ENCODE measurements at regions not wholly inside any gene's neighbourhood (a gene's known extent, or its start where the extent isn't known, plus 50 kb on each side); places are given as distances from the start of the nearest gene placed in this dataset.

DNA sequence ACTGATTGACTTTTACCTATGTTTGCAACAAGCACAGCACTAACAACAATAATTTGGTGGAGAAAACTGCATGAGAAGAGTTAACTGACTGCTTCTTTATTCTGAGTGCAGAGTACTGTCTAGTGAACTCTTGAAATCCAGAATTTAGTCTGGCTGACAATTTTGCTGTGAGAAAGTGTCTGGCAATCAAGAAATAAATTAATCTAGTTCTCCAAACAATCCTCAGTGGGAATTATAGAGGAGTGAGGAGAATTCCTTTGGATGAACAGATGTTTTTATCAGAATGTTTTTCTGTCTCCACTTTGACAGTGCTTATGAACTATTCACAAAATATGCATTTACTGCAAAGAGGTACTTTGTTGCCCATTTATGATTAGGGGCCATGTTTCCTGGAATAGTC lies 694.9 kb upstream of the LRRN3 start:
- no peak for ATAC-seq
- no peak for DNase-seq
- intact Hi-C loops (cut with DNase I) = no loop called here
- Histone ChIP-seq H3K27ac (no peak overlapping the region), H3K36me3 (no peaks in the 10 kb centered on the region), H3K4me3 (no peak overlapping the region), H3K27me3 (no peaks in the 10 kb centered on the region), H3K9me3 (no peaks in the 10 kb centered on the region), H3K4me1 (no peaks in the 10 kb centered on the region)
- TF ChIP-seq, protein P1, sequence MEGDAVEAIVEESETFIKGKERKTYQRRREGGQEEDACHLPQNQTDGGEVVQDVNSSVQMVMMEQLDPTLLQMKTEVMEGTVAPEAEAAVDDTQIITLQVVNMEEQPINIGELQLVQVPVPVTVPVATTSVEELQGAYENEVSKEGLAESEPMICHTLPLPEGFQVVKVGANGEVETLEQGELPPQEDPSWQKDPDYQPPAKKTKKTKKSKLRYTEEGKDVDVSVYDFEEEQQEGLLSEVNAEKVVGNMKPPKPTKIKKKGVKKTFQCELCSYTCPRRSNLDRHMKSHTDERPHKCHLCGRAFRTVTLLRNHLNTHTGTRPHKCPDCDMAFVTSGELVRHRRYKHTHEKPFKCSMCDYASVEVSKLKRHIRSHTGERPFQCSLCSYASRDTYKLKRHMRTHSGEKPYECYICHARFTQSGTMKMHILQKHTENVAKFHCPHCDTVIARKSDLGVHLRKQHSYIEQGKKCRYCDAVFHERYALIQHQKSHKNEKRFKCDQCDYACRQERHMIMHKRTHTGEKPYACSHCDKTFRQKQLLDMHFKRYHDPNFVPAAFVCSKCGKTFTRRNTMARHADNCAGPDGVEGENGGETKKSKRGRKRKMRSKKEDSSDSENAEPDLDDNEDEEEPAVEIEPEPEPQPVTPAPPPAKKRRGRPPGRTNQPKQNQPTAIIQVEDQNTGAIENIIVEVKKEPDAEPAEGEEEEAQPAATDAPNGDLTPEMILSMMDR (IDR thresholded peaks at IDR 0.05) = no peak

DNA sequence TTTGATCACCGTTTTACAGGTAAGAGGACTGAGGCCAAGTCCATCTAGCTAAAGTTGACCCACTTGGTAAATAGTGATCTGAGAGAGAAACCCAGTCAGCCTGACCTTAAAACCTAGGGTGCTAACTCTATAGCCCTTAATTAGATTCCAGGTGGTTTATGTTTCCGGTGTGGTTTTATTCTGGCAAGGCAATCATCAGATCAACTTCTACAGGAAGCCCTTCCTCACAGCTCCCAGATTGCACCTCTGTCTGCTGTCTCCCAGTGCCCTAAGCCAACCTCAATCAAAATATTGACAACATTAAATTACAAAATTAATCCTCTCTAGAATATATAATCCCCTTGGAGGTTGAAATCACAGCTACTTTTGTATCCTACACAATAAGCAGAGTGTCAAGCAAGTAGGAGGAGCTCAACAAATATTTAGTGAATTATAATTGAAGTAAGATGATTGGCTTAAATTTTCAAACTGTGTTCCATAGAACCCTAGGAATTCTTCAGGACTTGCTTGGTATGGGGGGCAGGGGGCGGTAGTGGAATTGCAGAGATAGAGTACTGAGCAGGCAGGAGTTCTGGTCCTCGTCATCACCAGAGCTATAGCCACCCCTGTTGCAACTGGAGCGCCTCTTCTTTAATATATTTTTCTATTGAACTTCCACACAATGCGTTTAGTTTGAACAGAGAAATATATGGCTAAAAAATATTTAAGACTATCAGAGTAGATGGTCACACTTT lies 692.8 kb upstream of the LRRN3 start:
- intact Hi-C loops (cut with DNase I) = no loop called here
- TF ChIP-seq, protein P1 (IDR thresholded peaks at IDR 0.05) = no peak
- no peaks in the 10 kb centered on the region for H3K27me3 ChIP-seq

DNA sequence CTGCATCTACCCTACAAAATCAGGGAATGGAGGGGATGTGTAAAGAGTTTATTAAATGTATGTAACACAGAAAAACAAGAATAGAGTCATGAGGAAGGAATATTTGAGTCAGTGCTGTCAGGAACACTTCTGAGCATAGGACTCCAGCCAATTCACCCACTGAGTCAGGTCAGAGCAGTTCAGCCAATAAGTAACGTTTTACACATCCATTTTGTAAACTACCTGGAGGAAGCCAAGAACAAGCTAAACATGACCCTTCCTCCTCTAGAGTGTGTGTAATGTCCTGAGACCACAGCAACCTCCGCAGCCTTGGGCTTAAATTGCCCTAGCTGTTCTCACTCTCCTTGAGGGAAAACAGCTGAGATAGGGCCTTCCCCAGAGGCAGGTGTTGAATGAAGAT lies 691.5 kb upstream of the LRRN3 start:
- Histone ChIP-seq H3K36me3 (no peaks in the 10 kb centered on the region), H3K4me1 (no peaks in the 10 kb centered on the region), H3K27me3 (no peaks in the 10 kb centered on the region), H3K9me3 (no peaks in the 10 kb centered on the region), H3K27ac (no peak overlapping the region), H3K4me3 (no peak overlapping the region)
- intact Hi-C loops (cut with DNase I) = no loop called here
- no peak for ATAC-seq
- no peak for DNase-seq
- TF ChIP-seq, protein P1 (IDR thresholded peaks at IDR 0.05) = no peak

More for the DNA sequence above, 692.8 kb upstream of the LRRN3 start:
- DNase-seq (no peak), ATAC-seq (no peak)
- H3K9me3 ChIP-seq = no peaks in the 10 kb centered on the region
- H3K27ac ChIP-seq = no peak overlapping the region
- H3K4me1 ChIP-seq = no peaks in the 10 kb centered on the region
- H3K36me3 ChIP-seq = no peaks in the 10 kb centered on the region
- H3K4me3 ChIP-seq = no peak overlapping the region

DNA sequence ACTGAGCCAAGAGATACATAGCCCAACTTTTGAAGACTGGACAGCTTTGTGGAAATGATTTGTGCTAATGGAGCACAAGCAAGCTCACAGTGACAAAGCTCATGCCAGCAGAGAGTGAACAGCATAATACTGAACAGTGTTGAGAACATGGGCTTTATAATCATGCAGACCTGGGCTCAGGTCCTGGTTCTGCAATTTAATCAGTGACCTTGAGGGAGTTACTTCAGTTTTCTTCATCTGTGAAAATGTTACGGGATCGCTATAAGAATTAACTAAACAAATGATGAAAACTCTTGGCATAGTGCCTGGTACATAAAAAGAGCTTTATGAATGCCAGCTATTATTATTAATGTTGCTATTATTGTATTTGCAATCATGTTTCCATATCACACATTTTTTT lies 690.5 kb upstream of the LRRN3 start:
- Histone ChIP-seq H3K4me3 (no peak overlapping the region), H3K36me3 (no peaks in the 10 kb centered on the region), H3K27ac (no peak overlapping the region), H3K27me3 (no peaks in the 10 kb centered on the region), H3K4me1 (no peaks in the 10 kb centered on the region), H3K9me3 (no peaks in the 10 kb centered on the region)
- intact Hi-C loops (cut with DNase I) = no loop called here
- ATAC-seq (no peak), DNase-seq (no peak)
- TF ChIP-seq, protein P1 (IDR thresholded peaks at IDR 0.05) = no peak

DNA sequence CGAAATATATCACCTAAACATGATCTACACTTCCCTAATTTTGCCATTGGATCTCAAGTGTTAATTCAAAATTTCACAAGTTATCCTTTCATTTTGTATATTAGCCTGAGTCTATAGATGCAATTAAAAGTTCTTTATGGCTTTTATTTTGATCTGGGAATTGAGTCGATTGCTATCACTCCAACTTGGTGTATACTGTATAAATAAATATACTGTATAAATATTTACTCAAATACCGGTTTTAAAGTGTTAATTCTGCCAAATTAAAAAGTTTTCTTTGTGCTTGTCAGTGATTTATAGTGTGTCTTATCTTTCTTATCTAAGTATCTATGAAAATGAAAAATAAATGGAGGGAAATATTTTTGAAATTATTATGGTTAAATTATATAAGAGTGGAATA lies 683.7 kb upstream of the LRRN3 start:
- TF ChIP-seq, protein P1 (IDR thresholded peaks at IDR 0.05) = no peak
- no peak overlapping the region for H3K27ac ChIP-seq
- no peaks in the 10 kb centered on the region for H3K4me1 ChIP-seq
- H3K4me3 ChIP-seq = no peak overlapping the region
- no peaks in the 10 kb centered on the region for H3K36me3 ChIP-seq
- no peaks in the 10 kb centered on the region for H3K27me3 ChIP-seq
- peaks cover 0 to 4% of the 10 kb centered on the region in 2 donors for H3K9me3 ChIP-seq
- ATAC-seq (no peak), DNase-seq (no peak)
- intact Hi-C loops (cut with DNase I) = no loop called here
